WTC11 (cell line): ENCODE measurements at regions not wholly inside any gene's neighbourhood (a gene's known extent, or its start where the extent isn't known, plus 50 kb on each side); places are given as distances from the start of the nearest gene placed in this dataset.

Experiments
- JUN ChIP-seq: sonication (generic); formaldehyde crosslinking; IDR thresholded peaks from 2 replicates; pipeline ENCODE4 v1.8.0; 2023; ENCODE audit warnings: mild to moderate bottlenecking, missing genetic modification reagents
- RORB ChIP-seq: fragments of 250-450 bp; sonication (Bioruptor Pico); IDR thresholded peaks from 2 replicates; pipeline ENCODE4 v1.9.0; 2021; ENCODE audit warnings: mild to moderate bottlenecking
- TCF7 ChIP-seq: sonication (generic); formaldehyde crosslinking; IDR thresholded peaks from 2 replicates; pipeline ENCODE4 v1.8.0; 2022; ENCODE audit warnings: mild to moderate bottlenecking, low read depth, missing genetic modification reagents, moderate library complexity
- TEAD4 ChIP-seq: sonication (generic); formaldehyde crosslinking; IDR thresholded peaks from 2 replicates; pipeline ENCODE4 v1.8.0; 2022; ENCODE audit warnings: mild to moderate bottlenecking, missing genetic modification reagents
- TF ChIP-seq, protein P1 (sequence below): sonication (generic); formaldehyde crosslinking; IDR thresholded peaks from 2 replicates; pipeline ENCODE4 v1.8.1; 2023; ENCODE audit warnings: mild to moderate bottlenecking, moderate library complexity, missing genetic modification reagents
- TF ChIP-seq, protein P2 (sequence below): fragments of 200-600 bp; IDR thresholded peaks from 2 replicates; pipeline ENCODE4 v1.8.0; 2022; ENCODE audit warnings: antibody characterized with exemption
- TF ChIP-seq, protein P3 (sequence below): sonication (generic); formaldehyde crosslinking; IDR thresholded peaks from 2 replicates; pipeline ENCODE4 v1.8.1; 2022; ENCODE audit warnings: mild to moderate bottlenecking, moderate library complexity, missing genetic modification reagents

DNA sequence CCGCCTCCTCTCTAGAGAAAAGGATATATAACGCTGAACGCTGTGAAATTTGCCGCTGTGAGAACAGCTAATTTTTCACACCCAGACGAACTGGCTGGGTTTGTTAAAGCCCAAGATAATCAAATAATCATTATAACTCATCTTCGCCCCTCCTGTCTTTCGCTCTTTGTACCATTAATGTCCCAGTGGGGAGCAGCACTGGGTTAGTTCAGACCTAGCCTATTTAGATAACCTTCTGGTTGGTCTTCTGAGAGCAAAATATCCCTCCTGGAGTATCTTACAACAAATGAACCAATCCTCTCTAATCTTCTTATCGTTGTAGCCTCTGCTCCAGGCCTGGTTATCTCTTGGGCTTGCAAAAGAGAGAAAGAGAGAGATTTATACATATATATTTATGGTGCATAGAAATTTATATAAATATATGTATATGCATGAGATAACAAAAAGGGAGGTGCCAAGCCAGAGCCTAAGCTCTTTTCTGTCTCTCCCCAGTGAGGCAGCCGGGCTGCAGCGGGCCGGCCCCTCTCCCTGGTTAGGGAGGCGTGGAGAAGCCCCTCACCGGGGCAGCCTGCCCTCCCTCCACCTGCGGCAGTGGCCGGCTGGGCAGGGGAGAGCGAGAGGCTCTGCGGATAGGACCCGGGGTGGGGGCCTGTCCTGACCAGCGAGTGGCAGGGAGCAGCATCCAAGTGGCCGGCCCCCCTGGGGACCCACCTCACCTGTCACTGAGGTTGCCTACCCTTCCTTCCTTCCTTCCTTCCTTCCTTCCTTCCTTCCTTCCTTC is 202.0 kb upstream of the LHX5 start:
- TF ChIP-seq, protein P1, sequence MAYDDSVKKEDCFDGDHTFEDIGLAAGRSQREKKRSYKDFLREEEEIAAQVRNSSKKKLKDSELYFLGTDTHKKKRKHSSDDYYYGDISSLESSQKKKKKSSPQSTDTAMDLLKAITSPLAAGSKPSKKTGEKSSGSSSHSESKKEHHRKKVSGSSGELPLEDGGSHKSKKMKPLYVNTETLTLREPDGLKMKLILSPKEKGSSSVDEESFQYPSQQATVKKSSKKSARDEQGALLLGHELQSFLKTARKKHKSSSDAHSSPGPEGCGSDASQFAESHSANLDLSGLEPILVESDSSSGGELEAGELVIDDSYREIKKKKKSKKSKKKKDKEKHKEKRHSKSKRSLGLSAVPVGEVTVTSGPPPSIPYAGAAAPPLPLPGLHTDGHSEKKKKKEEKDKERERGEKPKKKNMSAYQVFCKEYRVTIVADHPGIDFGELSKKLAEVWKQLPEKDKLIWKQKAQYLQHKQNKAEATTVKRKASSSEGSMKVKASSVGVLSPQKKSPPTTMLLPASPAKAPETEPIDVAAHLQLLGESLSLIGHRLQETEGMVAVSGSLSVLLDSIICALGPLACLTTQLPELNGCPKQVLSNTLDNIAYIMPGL (CRISPR knock-in tag) = no peak
- no peak for TF ChIP-seq TCF7
- TF ChIP-seq JUN (CRISPR knock-in tag) = no peak
- TF ChIP-seq TEAD4 = no peak
- TF ChIP-seq, protein P2, sequence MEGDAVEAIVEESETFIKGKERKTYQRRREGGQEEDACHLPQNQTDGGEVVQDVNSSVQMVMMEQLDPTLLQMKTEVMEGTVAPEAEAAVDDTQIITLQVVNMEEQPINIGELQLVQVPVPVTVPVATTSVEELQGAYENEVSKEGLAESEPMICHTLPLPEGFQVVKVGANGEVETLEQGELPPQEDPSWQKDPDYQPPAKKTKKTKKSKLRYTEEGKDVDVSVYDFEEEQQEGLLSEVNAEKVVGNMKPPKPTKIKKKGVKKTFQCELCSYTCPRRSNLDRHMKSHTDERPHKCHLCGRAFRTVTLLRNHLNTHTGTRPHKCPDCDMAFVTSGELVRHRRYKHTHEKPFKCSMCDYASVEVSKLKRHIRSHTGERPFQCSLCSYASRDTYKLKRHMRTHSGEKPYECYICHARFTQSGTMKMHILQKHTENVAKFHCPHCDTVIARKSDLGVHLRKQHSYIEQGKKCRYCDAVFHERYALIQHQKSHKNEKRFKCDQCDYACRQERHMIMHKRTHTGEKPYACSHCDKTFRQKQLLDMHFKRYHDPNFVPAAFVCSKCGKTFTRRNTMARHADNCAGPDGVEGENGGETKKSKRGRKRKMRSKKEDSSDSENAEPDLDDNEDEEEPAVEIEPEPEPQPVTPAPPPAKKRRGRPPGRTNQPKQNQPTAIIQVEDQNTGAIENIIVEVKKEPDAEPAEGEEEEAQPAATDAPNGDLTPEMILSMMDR = no peak
- TF ChIP-seq, protein P3, sequence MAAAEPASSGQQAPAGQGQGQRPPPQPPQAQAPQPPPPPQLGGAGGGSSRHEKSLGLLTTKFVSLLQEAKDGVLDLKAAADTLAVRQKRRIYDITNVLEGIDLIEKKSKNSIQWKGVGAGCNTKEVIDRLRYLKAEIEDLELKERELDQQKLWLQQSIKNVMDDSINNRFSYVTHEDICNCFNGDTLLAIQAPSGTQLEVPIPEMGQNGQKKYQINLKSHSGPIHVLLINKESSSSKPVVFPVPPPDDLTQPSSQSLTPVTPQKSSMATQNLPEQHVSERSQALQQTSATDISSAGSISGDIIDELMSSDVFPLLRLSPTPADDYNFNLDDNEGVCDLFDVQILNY (CRISPR knock-in tag) = no peak
- TF ChIP-seq RORB (CRISPR knock-in tag) = no peak
